ENCODE measurements at regions not wholly inside any gene's neighbourhood (a gene's known extent, or its start where the extent isn't known, plus 50 kb on each side); places are given as distances from the start of the nearest gene placed in this dataset.
A peak's percentile ranks its signal among the peaks of the same experiment; 100 is the strongest.
"Not testable (repeated sequence)": the region's sequence is repeated elsewhere in the genome, so short reads cannot be mapped to it uniquely, and the experiment has no call there.

DNA sequence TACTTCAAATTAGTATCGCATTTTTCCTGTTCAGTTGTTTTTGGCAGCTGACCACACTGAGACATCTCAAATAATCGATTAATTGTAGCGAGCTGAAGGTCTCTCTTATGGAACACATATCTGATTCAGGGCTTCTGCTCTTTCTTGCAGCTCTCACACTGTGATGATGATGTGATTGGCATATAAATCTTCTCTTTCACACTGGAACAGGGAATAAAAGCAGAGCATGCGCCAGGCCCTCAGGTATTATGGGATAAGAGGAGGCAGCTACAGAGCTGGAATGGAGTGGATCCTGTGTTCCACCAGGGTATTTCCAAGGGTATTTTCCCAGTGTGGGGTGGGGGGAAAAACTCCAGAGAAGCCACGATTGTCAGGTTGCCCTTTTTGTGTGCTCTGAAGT, 265.4 kb upstream of the CASK start:
- Mint-ChIP-seq H3K4me3 (no peak overlapping the region), H3K27ac (no peak overlapping the region), H3K4me1 (peaks cover 0 to 4% (median 0%) of the 10 kb centered on the region in 3 donors), H3K27me3 (peaks cover 0 to 3% of the 10 kb centered on the region in 2 donors), H3K9me3 (peaks cover 0 to 4% (median 0%) of the 10 kb centered on the region in 3 donors), H3K36me3 (no peaks in the 10 kb centered on the region)
- no peaks in the 10 kb centered on the region for H3K9me3 ChIP-seq
- no CpG with 5 or more reads among the region's 5 CpGs for WGBS (ENCODE audit: insufficient coverage)
- no peaks in the 10 kb centered on the region for H3K27me3 ChIP-seq (replicated peaks in 1 of 2; ENCODE audit: control insufficient read depth in 2 of 2, extremely low read depth in 1 of 2, insufficient read depth in 2 of 2, low read length in 1 of 2)
- no peak overlapping the region for H3K4me3 ChIP-seq (ENCODE audit: control insufficient read depth in 1 of 2, extremely low read depth in 1 of 2, low read length in 1 of 2)
- no peak for DNase-seq
- no peak overlapping the region for H3K27ac ChIP-seq (ENCODE audit: low read length)
- no peak for ATAC-seq (replicated peaks in 1 of 4)
- CTCF ChIA-PET = no interaction called here
- H3K4me1 ChIP-seq (ENCODE audit: control insufficient read depth in 1 of 2, extremely low read depth in 1 of 2, insufficient read depth in 2 of 2, low read length in 2 of 2) = no peaks in the 10 kb centered on the region
- POLR2A ChIA-PET = no interaction called here
- no peaks in the 10 kb centered on the region for H3K36me3 ChIP-seq (ENCODE audit: control insufficient read depth in 2 of 2, extremely low read depth in 1 of 2, insufficient read depth in 1 of 2, low read length in 1 of 2)

DNA sequence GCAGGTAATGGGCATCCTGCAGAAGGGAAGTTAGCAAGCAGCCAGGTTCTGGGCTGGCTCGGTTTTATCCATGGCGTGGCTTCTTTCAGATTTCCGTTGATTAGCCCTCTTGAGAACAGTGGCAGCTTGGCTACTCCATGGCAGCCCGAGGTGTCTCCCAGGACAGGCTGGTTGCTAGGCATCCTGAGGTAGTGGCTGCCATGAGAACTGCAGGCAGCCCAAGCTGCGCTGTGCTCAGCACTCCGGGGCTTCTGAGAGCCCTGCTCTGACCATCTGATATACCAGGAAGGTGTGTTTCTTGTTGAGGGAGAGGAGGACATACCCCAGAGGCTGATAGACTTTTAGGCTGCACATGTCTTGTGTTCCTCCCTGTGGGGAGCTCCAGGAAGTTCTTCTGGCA, 253.4 kb upstream of the CASK start:
- ChIA-PET POLR2A (no interaction called here), CTCF (no interaction called here)
- Histone ChIP-seq H3K4me1 (ENCODE audit: control insufficient read depth in 1 of 2, extremely low read depth in 1 of 2, insufficient read depth in 2 of 2, low read length in 2 of 2) (no peaks in the 10 kb centered on the region), H3K4me3 (ENCODE audit: control insufficient read depth in 1 of 2, extremely low read depth in 1 of 2, low read length in 1 of 2) (no peak overlapping the region), H3K27me3 (replicated peaks in 1 of 2; ENCODE audit: control insufficient read depth in 2 of 2, extremely low read depth in 1 of 2, insufficient read depth in 2 of 2, low read length in 1 of 2) (no peaks in the 10 kb centered on the region), H3K36me3 (ENCODE audit: control insufficient read depth in 2 of 2, extremely low read depth in 1 of 2, insufficient read depth in 1 of 2, low read length in 1 of 2) (no peaks in the 10 kb centered on the region), H3K9me3 (no peaks in the 10 kb centered on the region), H3K27ac (ENCODE audit: low read length) (no peak overlapping the region)
- no peak overlapping the region for H3K4me3 Mint-ChIP-seq
- H3K36me3 Mint-ChIP-seq = no peaks in the 10 kb centered on the region
- ATAC-seq (replicated peaks in 1 of 4) (no peak), DNase-seq (no peak)
- no peak overlapping the region for H3K27ac Mint-ChIP-seq
- H3K4me1 Mint-ChIP-seq = no peaks in the 10 kb centered on the region
- peaks cover 0 to 17% of the 10 kb centered on the region in 2 donors for H3K27me3 Mint-ChIP-seq
- 50% methylated on average over 2 of the region's 6 CpGs for WGBS (ENCODE audit: insufficient coverage)
- H3K9me3 Mint-ChIP-seq = no peaks in the 10 kb centered on the region

DNA sequence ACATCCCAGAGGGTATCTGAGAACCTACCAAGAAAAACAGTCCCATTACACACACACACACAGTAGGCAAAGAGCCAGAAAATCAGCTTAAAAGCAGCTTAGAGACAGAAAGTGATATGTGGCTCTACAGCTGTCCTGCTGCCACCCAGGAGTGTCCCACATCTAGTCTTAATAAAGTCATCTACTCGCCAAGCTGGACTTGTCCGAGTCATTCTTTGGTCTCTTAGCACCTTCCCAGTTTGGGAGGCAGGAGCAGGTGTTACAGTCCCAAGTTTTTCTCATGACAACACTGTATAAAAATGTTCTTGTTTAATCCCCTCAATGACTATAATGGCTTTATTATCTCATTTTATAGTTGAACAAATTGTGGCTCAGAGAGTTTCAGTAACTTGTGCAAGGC, 252.5 kb upstream of the CASK start:
- Mint-ChIP-seq H3K9me3 (no peaks in the 10 kb centered on the region), H3K27me3 (peaks cover 0 to 12% of the 10 kb centered on the region in 2 donors), H3K36me3 (no peaks in the 10 kb centered on the region), H3K4me1 (no peaks in the 10 kb centered on the region), H3K27ac (no peak overlapping the region), H3K4me3 (no peak overlapping the region)
- Histone ChIP-seq H3K36me3 (ENCODE audit: control insufficient read depth in 2 of 2, extremely low read depth in 1 of 2, insufficient read depth in 1 of 2, low read length in 1 of 2) (no peaks in the 10 kb centered on the region), H3K27me3 (replicated peaks in 1 of 2; ENCODE audit: control insufficient read depth in 2 of 2, extremely low read depth in 1 of 2, insufficient read depth in 2 of 2, low read length in 1 of 2) (no peaks in the 10 kb centered on the region), H3K9me3 (no peaks in the 10 kb centered on the region), H3K4me3 (ENCODE audit: control insufficient read depth in 1 of 2, extremely low read depth in 1 of 2, low read length in 1 of 2) (no peak overlapping the region), H3K27ac (ENCODE audit: low read length) (no peak overlapping the region), H3K4me1 (ENCODE audit: control insufficient read depth in 1 of 2, extremely low read depth in 1 of 2, insufficient read depth in 2 of 2, low read length in 2 of 2) (no peaks in the 10 kb centered on the region)
- ChIA-PET POLR2A (no interaction called here), CTCF (no interaction called here)
- 73% methylated on average over 2 of the region's 2 CpGs for WGBS (ENCODE audit: insufficient coverage)
- DNase-seq = no peak
- ATAC-seq (replicated peaks in 1 of 4) = no peak

DNA sequence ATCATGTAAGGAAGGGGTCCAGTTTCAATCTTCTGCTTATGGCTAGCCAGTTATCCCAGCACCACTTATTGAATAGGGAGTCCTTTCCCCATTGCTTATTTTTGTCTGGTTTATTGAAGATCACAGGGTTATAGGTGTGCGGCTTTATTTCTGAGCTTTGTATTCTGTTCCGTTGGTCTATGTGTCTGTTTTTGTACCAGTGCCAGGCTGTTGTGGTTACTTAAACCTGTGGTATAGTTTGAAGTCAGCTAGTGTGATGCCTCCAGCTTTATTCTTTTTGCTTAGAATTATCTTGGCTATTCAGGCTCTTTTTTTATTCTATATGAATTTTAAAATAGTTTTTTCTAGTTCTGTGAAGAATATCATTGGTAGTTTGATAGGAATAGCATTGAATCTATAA, 234.6 kb upstream of the CASK start:
- H3K4me1 ChIP-seq (ENCODE audit: control insufficient read depth in 1 of 2, extremely low read depth in 1 of 2, insufficient read depth in 2 of 2, low read length in 2 of 2); H3K4me3 Mint-ChIP-seq; POLR2A ChIA-PET; H3K4me3 ChIP-seq (ENCODE audit: control insufficient read depth in 1 of 2, extremely low read depth in 1 of 2, low read length in 1 of 2); H3K27ac ChIP-seq (ENCODE audit: low read length); CTCF ChIA-PET; H3K36me3 Mint-ChIP-seq; H3K27ac Mint-ChIP-seq; H3K27me3 ChIP-seq (replicated peaks in 1 of 2; ENCODE audit: control insufficient read depth in 2 of 2, extremely low read depth in 1 of 2, insufficient read depth in 2 of 2, low read length in 1 of 2); H3K9me3 ChIP-seq; H3K36me3 ChIP-seq (ENCODE audit: control insufficient read depth in 2 of 2, extremely low read depth in 1 of 2, insufficient read depth in 1 of 2, low read length in 1 of 2): not testable (repeated sequence)
- DNase-seq (peak in 11 of 35 experiments; percentile 0 to 24 (median 6)), ATAC-seq (replicated peaks in 1 of 4) (peak in 1 of 4 experiments; percentile 36)
- peaks cover 0 to 13% of the 10 kb centered on the region in 2 donors for H3K27me3 Mint-ChIP-seq
- peaks cover 17 to 19% (median 17%) of the 10 kb centered on the region in 3 donors for H3K9me3 Mint-ChIP-seq
- no CpG with 5 or more reads among the region's 2 CpGs for WGBS (ENCODE audit: insufficient coverage)
- peaks cover 10 to 14% (median 12%) of the 10 kb centered on the region in 3 donors for H3K4me1 Mint-ChIP-seq

DNA sequence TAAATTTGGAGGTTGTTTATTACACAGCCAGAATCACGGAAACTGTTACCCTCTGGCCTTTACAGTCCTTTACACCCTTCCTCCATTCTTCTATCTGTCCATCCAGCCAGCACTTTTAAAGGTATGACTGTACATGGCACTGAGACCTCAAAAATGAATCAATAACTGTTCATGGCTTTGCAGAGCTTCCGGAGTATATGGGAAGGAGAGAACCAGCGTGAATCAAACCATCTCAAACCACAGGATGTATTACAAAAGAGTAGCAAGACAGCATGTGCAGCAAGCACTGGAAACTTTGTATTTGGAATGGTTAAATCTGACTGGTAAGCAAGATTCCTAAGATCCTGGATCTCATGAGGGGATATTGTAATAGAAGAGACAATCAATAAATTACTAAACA, 228.5 kb upstream of the CASK start:
- no peak overlapping the region for H3K27ac ChIP-seq (ENCODE audit: low read length)
- no CpG with 5 or more reads among the region's 3 CpGs for WGBS (ENCODE audit: insufficient coverage)
- H3K36me3 ChIP-seq (ENCODE audit: control insufficient read depth in 2 of 2, extremely low read depth in 1 of 2, insufficient read depth in 1 of 2, low read length in 1 of 2) = no peaks in the 10 kb centered on the region
- H3K36me3 Mint-ChIP-seq = no peaks in the 10 kb centered on the region
- H3K4me3 ChIP-seq (ENCODE audit: control insufficient read depth in 1 of 2, extremely low read depth in 1 of 2, low read length in 1 of 2) = no peak overlapping the region
- H3K27me3 Mint-ChIP-seq = peaks cover 0 to 1% of the 10 kb centered on the region in 2 donors
- DNase-seq = no peak
- POLR2A ChIA-PET = no interaction called here
- no peak overlapping the region for H3K4me3 Mint-ChIP-seq
- no peak overlapping the region for H3K27ac Mint-ChIP-seq
- CTCF ChIA-PET = no interaction called here
- H3K4me1 Mint-ChIP-seq = peaks cover 0 to 14% (median 4%) of the 10 kb centered on the region in 3 donors
- H3K4me1 ChIP-seq (ENCODE audit: control insufficient read depth in 1 of 2, extremely low read depth in 1 of 2, insufficient read depth in 2 of 2, low read length in 2 of 2) = no peaks in the 10 kb centered on the region
- ATAC-seq (replicated peaks in 1 of 4) = no peak
- no peaks in the 10 kb centered on the region for H3K9me3 ChIP-seq
- H3K27me3 ChIP-seq (replicated peaks in 1 of 2; ENCODE audit: control insufficient read depth in 2 of 2, extremely low read depth in 1 of 2, insufficient read depth in 2 of 2, low read length in 1 of 2) = no peaks in the 10 kb centered on the region
- no peaks in the 10 kb centered on the region for H3K9me3 Mint-ChIP-seq

DNA sequence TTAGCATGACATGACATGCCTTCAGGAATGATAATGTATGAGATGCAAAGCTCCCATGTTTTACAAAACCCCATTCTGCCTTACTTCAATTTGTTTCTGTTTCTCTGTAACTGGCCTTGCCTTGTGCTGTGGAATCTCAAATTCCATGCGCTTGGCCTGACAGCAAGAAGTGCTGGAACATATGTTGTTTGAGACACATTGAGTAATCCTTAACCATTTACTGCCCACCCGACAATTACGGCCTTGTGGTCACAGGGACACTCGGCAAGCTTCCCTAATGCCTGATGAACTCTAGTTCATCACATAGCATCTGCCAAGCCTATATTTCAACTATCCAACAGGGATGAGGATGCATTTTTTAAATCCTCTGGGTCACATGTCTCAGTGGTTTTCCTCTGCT, 226.4 kb upstream of the CASK start:
- Histone ChIP-seq H3K4me1 (ENCODE audit: control insufficient read depth in 1 of 2, extremely low read depth in 1 of 2, insufficient read depth in 2 of 2, low read length in 2 of 2) (no peaks in the 10 kb centered on the region), H3K9me3 (no peaks in the 10 kb centered on the region), H3K4me3 (ENCODE audit: control insufficient read depth in 1 of 2, extremely low read depth in 1 of 2, low read length in 1 of 2) (no peak overlapping the region), H3K27ac (ENCODE audit: low read length) (no peak overlapping the region), H3K36me3 (ENCODE audit: control insufficient read depth in 2 of 2, extremely low read depth in 1 of 2, insufficient read depth in 1 of 2, low read length in 1 of 2) (no peaks in the 10 kb centered on the region), H3K27me3 (replicated peaks in 1 of 2; ENCODE audit: control insufficient read depth in 2 of 2, extremely low read depth in 1 of 2, insufficient read depth in 2 of 2, low read length in 1 of 2) (no peaks in the 10 kb centered on the region)
- ChIA-PET POLR2A (no interaction called here), CTCF (interaction anchor here in 1 of 2 donors (0.5 kb wide), 1 partner anchor 1171 kb away, joined by 3 read pairs; no protein-coding TSS in a partner anchor)
- no peak for DNase-seq
- no peaks in the 10 kb centered on the region for H3K9me3 Mint-ChIP-seq
- WGBS (ENCODE audit: insufficient coverage) = 100% methylated on average over 2 of the region's 4 CpGs
- no peak overlapping the region for H3K27ac Mint-ChIP-seq
- no peak for ATAC-seq (replicated peaks in 1 of 4)
- no peak overlapping the region for H3K4me3 Mint-ChIP-seq
- H3K36me3 Mint-ChIP-seq = no peaks in the 10 kb centered on the region
- H3K27me3 Mint-ChIP-seq = peaks cover 0 to 6% of the 10 kb centered on the region in 2 donors
- H3K4me1 Mint-ChIP-seq = peaks cover 0 to 14% (median 4%) of the 10 kb centered on the region in 3 donors

DNA sequence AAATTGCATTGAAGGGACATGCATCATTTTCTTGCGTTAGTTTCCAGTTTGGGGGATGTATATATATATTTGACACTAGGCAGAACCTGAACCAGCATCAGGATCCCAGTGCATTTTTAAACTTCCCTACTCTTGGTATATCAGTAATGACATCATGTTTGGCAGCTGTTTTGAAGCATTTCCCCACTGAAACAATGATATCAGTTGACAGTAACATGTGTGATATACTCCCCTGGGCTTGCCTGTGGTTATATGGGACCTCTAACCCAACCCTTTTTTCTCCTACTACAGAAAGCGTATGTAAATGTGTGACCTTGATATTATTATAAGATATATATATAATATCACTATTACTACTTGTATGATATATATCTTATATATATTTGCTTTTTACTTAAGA, 225.9 kb upstream of the CASK start:
- Histone ChIP-seq H3K27me3 (replicated peaks in 1 of 2; ENCODE audit: control insufficient read depth in 2 of 2, extremely low read depth in 1 of 2, insufficient read depth in 2 of 2, low read length in 1 of 2) (no peaks in the 10 kb centered on the region), H3K4me1 (ENCODE audit: control insufficient read depth in 1 of 2, extremely low read depth in 1 of 2, insufficient read depth in 2 of 2, low read length in 2 of 2) (no peaks in the 10 kb centered on the region), H3K36me3 (ENCODE audit: control insufficient read depth in 2 of 2, extremely low read depth in 1 of 2, insufficient read depth in 1 of 2, low read length in 1 of 2) (no peaks in the 10 kb centered on the region), H3K4me3 (ENCODE audit: control insufficient read depth in 1 of 2, extremely low read depth in 1 of 2, low read length in 1 of 2) (no peak overlapping the region), H3K9me3 (no peaks in the 10 kb centered on the region), H3K27ac (ENCODE audit: low read length) (no peak overlapping the region)
- Mint-ChIP-seq H3K27me3 (peaks cover 0 to 11% of the 10 kb centered on the region in 2 donors), H3K36me3 (no peaks in the 10 kb centered on the region), H3K4me1 (peaks cover 0 to 14% (median 4%) of the 10 kb centered on the region in 3 donors), H3K9me3 (no peaks in the 10 kb centered on the region), H3K4me3 (no peak overlapping the region), H3K27ac (no peak overlapping the region)
- WGBS (ENCODE audit: insufficient coverage) = no CpG with 5 or more reads among the region's 2 CpGs
- DNase-seq (no peak), ATAC-seq (replicated peaks in 1 of 4) (no peak)
- CTCF ChIA-PET = interaction anchor here in 1 of 2 donors (0.5 kb wide), 1 partner anchor 1171 kb away, joined by 3 read pairs; no protein-coding TSS in a partner anchor
- POLR2A ChIA-PET = no interaction called here
